ENCODE measurements at regions not wholly inside any gene's neighbourhood (a gene's known extent, or its start where the extent isn't known, plus 50 kb on each side); places are given as distances from the start of the nearest gene placed in this dataset.

DNA sequence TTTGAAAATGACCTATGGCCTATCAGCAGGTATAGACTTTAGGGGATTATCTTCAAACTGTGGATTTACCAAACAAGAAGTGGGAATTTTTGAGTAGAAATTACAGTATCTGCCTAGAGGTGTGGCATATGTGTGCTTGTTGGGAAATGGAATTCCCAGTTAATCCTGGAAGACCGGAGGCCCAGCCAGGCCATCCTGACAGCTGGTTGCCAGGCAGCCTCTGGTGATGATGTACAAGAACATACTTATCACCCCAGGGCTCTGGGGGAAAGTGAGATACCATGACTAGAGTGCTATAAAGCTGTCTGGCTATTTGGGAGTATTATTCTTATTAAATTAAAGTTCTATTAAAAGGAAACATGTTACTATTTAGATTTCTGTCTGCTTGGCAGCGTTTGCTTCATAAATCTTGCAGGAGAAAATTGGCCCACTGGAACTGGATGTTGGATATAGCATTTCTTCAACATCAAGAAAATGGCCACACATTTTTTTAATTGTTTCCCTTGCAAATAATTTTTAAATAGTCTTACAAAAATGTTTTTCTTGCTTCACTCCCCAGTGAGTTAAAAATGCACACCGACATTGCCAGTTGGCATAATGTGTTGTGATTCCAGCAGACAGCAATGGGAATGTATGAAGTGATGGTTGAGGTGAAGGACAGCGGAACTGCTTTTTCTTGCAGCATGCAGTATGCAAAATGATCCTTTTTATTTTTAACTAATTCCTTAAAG, 187.8 kb downstream of the MYLK4 start:
- no peak for DNase-seq

DNA sequence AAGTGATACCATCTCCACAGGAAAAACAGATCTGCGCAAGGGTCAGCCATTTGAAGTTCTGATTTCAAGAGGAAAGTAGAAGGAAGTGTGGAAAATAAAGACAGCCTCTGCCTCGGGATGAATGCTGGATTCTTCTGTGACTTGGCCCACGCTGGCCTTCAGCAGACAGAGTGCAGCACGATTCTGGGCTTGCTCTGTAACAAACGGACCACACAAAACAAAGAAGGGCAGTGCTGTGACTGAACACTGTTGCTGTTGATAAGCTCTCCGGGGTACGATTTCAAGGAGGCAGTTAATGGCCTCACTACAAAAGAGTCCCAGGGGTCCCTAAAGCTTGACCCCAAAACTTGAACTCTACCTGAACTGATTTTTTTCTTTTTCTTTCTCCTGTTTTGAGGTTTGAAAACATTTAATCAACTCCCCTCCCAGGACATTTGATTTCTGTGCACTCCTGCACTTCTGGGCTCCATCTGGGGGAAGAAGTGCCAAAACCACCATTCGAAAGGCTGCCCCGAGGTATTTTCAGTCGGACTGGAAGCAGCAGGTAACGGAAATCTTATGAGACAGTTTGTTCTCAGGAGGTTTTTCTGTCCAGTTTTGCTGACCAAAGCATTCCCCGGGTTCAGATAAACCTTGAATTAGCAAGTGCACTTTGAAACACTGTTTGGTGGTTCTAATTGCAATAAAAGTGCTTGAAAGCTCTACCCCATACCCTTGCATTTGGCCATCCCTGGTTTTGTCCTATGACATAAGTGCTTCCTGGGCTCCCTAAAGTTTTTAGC, 189.6 kb downstream of the MYLK4 start:
- DNase-seq: no peak

DNA sequence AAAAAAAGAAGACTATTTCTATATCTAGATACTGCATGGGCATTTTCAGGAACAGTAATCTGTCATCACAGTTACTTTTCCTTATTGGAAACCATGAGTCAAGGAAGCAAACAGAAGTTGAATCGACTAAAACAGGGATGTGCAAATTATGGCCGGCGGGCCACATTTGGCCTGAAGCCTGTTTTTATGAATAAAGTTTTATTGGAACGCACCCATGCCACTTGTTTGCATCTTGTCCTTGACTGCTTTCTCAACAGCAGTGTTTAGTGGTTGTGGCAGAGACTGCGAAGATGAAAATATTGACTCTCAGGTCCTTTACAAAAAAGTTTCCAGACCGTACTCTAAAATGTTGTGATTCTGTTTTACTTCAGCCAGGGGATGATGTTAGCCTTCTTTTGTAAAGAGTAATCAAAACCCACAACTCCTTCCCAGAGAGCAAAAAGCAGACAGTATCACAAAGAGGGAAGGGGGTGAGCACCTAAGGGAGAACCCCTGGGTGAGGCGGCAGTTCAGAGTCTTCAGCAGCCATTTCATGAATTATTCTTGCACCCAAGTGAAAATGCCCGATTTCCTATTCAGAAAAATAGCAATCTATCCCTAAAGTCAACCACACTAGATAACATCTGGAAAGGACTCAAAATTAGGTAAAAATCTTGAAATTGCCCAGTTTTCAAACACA, 190.4 kb downstream of the MYLK4 start:
- no peak for DNase-seq

DNA sequence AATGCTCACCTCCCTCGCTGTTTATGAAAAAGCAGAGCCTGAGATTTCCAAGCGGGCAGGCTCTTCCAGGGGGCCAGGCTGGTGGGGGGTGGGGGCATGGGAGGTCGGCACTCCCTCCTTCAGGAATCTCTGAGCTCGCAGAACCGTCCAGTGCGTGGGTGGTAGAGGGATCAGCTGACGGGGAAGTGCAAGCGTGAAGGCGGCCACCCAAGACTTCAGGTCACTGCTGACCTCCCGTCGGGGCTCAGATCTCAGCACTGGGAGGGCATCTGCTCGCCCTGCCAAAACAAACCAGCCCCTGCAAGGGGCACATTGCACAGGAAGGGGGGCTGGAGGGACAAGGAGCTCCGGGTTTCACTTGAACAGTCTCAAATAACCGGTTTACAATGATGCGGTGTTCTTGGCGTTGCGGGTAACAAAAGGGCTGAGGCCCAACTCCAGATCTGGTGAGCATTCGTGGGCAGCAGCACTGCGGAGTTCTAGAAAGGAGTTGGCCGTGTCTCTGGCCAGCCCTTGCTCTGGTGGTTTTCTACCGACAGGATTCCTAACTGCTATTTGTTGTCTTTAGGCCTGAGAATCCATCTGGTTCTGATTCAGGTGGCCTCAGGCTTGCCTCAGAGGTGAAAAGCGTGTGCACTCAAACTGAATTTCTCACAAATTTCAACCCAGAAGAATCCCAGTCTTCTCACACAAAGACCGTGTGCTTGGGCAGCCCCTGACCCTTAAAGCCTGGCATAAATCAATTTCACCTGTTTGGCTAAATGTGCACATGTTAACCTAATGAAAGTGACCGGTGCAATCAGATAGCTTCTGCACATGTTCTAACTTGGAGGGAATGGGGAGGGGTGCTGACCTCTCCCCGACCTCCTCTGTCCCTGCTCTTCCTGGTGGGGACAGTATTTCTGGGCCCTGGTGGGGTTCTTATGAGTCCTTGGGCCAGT, 191.6 kb downstream of the MYLK4 start:
- no peak for DNase-seq

DNA sequence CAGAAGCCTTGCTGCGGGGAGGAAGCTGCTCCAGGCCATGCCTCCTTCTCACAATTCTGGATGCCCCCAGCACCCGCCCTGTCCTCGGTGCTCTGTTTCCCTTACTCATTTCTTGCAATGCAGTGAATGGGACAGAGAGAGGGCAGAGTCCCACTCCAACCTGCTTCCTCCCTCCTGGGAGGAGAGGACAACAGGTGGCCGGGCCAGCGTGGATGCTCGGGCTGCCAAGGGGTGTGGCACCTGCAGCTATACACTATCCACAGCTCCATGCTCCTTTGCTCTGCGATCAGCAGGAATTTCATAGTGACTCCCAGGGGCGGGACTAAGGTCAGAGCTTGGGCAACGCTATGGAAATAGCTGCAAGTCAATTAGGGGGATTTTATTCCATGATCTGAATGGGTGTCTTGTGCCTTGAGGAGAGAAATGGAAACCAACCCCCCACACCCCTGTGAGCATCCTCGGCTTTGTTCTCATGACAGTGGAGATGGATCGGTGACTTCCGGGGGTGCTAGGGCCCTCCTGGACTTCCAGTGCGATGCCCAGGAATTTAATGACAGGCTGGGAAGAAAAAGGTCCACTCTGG, 192.5 kb downstream of the MYLK4 start:
- DNase-seq: no peak

DNA sequence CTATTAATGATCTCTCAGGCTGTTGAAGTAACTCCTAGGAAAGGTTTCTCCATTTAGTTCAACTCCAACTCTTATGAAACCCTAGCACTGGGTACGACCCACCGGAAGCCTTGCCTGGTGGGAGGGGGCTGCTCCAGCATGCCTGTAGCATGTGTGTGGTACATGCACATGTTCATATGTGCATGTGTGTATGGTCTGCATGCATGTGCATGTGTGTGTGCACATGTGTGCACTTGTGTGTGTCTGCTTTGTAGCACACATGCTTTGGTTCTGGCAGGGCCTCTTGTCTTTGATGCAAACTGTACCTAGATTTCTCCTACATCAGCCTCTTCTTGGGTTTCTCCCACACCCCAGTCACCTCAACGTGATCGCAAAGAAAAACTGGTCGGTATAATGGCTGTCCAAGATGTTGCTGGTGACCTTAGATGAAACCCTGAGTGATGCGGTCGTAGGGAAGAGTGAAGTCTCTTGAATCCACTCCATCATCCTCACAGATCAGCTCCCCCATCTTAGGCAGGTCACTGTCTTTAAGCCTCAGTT, 193.5 kb downstream of the MYLK4 start:
- no peak for DNase-seq

DNA sequence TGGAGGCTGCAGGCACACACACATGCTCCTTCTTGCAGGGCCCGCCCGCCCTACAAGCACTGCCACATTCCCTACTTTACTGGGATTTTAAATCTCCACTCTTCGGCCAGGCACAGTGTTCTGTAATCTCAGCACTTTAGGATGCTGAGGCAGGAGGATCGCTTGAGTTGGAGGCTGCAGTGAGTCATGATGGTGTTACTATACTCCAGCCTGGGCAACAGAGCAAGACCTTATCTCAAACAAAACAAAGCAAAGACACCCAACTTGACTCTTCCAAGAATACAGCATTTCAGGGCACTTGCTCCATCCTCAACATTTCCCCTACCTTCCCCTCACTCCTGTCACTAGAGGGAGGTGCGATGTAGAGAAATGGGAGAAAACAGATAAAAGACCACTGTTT, 194.0 kb downstream of the MYLK4 start:
- DNase-seq: no peak

DNA sequence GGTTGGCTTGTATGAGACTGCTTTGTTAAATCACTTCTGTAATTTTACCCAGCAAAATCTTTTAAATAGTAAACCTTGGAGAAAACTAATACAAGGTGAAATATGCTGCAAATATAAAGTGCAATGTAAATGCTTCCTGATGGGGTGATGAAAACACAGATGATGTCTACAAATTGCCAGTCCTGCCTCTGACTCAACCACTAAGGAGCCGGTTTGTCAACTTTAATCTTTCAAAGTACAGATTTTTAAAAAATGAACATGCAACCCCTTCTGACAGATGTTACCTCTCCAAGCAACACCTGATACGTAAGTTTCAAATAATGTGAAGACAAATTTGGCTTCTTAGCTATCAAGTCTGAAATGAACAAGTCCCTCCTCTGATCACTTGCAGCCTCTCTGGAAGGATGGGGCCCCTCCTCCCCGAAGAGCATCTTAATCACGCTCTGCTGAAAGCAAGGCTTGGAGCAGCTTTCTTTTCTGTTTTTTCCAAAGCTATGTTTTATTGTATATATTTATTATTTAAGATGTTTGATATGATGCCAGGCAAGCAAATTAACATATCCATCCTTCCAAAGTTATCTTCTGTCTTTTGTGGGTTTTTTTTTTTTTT, 196.0 kb downstream of the MYLK4 start:
- no peak for DNase-seq

DNA sequence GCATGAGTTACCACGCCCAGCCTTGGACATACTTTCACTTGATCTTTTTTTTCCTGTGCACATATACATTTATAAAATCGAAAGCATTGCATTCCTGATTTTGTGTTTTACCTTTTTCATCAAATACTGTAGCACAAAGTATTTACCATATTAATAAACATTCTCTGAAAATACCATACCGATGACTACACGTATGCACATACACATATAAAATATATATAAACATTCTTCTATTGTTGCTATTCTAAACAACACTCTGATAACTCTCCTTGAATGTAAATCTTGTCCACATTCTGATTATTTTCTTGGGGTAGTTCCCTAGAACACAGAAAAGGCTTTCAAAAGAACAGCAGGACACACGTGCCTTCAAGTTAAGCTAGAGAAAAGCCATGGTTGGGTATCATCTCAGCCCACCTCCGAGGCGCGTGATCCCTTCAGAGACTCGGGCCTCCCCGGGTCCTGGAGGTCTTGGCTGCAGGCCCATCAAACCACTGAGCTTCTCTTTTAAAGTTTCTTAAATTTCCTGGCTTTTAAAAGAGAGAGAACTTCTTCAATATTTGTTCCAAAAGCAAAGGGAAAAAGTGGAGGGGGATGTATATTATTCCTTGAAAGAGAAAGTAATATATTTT, 198.1 kb downstream of the MYLK4 start:
- no peak for DNase-seq

DNA sequence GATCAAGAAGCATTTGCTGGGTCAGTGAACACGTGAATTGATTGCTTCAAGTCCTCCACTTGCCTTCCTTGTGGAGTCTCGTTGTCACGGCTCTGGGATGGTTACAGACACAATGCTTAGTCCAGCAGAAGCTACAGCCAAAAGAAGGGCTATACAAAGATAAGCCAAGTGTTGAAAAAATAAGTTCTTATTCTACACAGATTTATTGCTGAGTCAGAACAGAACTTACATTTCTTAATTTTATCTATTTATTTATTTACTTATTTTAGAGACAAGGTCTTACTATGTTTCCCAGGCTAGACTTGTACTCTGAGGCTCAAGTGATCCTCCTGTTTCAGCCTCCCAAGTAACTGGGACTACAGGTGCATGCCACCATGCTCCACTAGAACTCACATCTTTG, 199.0 kb downstream of the MYLK4 start:
- DNase-seq: no peak

DNA sequence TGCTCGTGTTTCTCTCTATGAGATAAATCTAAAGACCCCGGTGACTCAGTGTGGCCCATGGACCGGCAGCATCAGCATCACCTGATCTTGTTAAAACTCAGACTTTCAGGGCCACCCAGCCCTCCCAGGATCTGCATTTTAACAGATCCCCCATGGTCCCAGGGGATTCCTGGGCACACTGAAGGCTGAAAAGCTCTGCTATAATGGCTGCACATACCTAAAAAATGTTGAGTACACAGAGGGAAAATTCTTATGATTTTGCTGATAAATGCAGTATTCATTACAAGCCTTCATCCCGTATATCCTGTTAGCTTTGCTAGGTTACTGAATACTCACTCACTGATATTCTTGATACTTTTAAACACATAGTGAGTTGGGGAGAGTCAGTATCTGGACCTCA, 200.5 kb downstream of the MYLK4 start:
- no peak for DNase-seq

DNA sequence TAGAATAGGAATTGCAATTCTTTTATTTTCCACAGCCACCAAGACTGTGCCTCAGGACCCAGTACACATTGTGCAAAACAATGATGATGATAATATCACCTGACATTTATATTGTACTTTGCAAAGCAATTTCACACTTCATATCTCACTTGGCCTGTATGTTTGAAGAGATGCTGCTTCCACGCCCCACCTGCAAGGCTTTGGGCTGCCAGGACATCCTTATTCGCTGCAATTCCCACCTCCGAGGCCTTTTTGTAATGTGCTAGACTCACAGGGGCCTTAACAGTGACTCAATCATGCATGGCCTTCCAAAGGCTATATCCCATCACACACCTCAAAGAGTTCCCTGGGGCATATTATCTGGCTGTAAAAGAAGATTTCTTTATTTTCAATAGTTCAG, 200.9 kb downstream of the MYLK4 start:
- no peak for DNase-seq

DNA sequence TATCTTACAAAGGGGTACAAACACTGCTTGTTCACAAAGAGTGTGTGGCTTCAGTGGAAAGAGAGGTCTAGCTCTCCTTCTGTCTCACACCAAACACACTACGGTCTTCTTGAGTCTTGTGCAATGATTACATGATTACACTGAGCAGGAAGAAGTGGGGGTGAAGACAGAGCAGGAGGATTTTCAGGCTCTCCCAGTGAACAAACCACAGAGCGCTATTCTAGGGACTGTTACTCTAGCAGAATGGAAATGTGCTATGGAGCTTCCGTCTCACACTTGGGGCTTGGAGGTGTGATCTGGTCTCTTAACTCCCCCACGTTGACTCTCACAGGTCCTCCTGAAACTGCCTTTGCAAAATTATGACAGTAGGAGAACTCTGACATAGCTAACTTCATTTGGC, 203.4 kb downstream of the MYLK4 start:
- no peak for DNase-seq

DNA sequence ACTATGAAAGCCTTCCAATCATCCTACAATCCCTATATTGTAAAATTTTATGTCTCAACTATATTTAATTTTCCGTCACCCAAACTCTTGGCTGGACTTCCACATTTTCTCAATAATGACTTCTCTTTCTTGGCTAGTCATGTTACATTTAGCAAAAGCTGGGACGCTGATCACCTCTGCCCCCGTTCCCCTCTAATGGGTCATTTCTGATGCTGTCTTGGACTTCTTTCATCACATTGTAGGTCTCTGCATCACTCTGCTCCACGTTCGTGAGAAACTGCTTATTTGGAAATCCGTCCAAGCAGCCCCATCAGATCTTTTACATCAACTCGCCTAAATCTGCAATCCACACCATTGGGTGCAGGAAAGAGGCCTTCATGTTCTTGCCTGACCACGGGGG, 203.8 kb downstream of the MYLK4 start:
- no peak for DNase-seq

DNA sequence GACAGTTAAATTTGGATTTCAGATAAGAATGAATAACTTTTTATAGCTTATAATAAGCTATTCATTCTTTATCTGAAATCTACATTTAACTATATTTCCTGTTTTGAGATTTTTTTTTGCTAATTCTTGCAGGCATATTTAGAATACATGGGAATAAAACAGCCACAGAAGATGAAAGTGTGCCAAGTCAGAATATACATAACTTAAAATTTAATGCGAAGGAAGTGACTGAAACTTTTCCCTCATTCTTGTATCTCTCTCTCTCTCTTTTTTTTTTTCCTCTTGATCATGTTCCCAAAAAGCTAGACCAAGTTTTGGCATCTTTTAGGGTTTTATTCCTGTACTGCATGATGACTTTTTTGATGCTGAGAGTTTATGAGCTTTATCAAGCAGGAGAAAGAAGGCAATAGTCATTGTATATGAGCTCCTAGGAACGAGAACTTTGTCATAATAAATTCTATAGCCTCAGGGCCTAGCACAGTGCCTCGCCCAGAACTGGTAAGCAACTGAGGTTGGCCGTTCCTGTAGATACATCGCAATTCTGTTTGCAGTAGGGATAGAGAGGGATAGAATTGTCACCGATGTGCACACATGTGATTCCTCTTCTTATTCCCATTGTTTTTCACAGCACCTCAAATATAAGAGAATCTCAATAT, 205.2 kb downstream of the MYLK4 start:
- no peak for DNase-seq

DNA sequence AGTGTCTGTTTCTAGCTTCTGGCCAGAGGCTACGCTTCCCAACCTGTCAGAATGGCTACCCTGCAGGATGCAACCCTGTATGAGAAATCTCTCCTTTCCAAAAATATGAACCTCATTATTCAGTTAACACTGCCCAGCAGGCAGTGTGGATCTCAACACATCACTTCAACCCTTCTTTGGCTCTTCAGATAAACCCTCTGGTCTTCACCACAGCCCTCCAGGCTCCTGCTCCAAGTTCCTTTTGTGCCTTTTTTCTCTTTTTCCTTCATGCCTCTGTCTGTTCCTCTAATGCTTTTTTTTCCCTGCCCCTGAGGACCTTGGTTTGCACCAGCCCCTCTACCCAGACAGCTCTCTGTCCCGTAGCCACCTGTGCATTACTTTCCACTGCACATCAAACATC, 207.4 kb downstream of the MYLK4 start:
- no peak for DNase-seq

DNA sequence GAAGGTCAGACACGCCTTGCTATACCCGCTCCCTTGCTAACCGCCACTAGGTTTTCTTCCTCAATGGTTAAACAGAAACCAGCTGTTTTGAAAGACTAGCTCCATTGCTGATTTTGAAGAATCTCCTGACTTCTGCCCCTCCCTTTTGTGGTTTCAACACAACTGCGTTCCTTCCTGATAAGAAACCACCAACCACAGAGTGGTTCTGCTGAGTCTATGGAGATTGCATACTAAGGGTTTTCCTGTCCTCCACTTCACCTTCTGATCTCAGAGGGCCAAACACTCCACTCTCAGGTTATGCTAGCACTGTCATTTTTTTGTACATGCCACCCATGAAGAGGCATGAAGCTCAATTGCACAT, 207.9 kb downstream of the MYLK4 start:
- peak; percentile 53 for DNase-seq

DNA sequence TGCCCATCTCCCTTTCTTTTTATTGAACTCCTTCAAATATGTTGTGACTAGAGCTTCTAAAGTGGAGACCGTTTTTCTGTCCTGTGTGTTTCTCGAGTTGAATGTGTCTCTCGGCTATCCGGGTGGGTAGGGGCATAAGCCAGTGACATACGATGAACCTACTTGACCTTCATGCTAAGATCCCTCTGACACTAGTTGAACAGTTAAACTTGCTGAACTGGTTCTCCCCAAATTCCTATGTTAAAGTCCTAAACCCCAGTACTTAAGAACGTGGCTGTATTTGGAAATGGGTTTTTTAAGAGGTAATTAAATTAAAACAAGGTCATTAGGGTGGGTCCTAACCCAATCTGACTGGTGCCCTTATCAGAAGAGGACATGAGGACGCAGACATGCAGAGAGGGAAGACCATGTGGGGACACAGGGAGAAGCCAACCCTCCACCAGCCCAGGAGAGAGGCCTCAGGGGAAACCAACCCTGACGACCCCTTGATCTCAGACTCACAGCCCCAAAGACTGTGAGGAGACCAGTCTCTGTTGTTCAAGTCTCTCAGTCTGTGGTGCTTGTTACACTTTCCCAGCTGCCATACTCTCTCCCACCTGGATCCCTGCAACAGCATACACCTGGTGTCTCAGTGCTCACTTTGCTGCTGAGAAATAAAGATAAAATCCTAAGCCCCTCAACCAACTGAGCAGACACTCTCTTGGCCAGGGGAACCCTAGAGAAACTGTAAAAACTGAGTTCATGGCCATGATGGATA, 208.4 kb downstream of the MYLK4 start:
- no peak for DNase-seq

DNA sequence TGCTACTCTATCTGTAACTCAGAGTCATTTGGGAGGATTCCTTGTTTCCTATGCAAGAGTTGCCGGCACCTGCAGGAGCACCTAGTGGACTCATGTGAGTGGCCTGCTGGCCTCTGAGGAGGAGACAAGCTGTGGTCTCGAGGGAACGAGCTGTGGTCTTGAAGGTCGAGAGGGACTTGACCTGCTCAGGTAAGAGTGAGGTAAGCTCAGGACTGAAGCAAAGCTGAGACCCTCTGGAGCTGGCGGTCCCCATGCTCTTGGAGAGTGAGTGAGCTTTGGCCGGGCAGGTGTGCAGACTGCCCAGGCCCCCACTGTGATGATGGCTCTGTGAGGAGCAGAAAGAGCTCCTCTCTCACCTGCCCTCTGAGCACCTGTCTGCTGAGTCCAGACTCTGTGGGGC, 214.3 kb downstream of the MYLK4 start:
- no peak for DNase-seq

DNA sequence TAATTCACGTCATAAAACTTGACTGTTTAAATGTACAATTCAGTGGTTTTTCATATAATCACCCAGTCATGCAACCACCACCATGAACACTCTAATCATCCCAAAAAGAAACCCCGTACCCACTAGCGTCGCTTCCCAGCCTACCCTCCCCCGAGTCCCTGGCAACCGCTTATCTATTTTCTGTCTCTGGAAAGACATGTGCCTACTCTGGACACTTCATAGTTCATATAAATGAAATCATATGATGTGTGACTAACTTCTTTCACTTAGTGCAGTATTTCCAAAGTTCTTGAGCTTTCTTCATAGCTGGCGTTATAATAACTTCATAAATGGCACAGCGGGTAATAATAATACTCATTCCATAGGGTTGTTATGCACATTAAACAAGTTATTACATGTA, 215.2 kb downstream of the MYLK4 start:
- DNase-seq: no peak

Data from amniotic stem cell (primary cell).